ENCODE measurements at regions not wholly inside any gene's neighbourhood (a gene's known extent, or its start where the extent isn't known, plus 50 kb on each side); places are given as distances from the start of the nearest gene placed in this dataset.

GRCh38 chr18:67672716-67673115 is 156.2 kb upstream of the DSEL start:
- H3K36me3 Mint-ChIP-seq (ENCODE audit: low read depth), result no peaks in the 10 kb centered on the region
- H3K4me3 Mint-ChIP-seq, result no peak overlapping the region
- H3K27ac Mint-ChIP-seq, result no peak overlapping the region
- no peak for DNase-seq
- H3K9me3 Mint-ChIP-seq, result no peaks in the 10 kb centered on the region
- peaks cover 6% of the 10 kb centered on the region for H3K27me3 Mint-ChIP-seq (ENCODE audit: low read depth)
- CTCF ChIA-PET, result no interaction called here
- no peaks in the 10 kb centered on the region for H3K4me1 Mint-ChIP-seq (ENCODE audit: low read depth)
- intact Hi-C loops (cut with micrococcal nuclease), result no loop called here

GRCh38 chr18:67672155-67672554 is 155.6 kb upstream of the DSEL start:
- no peaks in the 10 kb centered on the region for H3K36me3 Mint-ChIP-seq (ENCODE audit: low read depth)
- H3K27me3 Mint-ChIP-seq (ENCODE audit: low read depth), result peaks cover 6% of the 10 kb centered on the region
- no peak overlapping the region for H3K4me3 Mint-ChIP-seq
- CTCF ChIA-PET, result no interaction called here
- intact Hi-C loops (cut with micrococcal nuclease), result no loop called here
- no peaks in the 10 kb centered on the region for H3K4me1 Mint-ChIP-seq (ENCODE audit: low read depth)
- H3K27ac Mint-ChIP-seq, result no peak overlapping the region
- H3K9me3 Mint-ChIP-seq, result no peaks in the 10 kb centered on the region
- DNase-seq, result no peak

GRCh38 chr18:67670024-67670543 is 153.6 kb upstream of the DSEL start:
- Mint-ChIP-seq H3K9me3 (no peaks in the 10 kb centered on the region), H3K36me3 (ENCODE audit: low read depth) (no peaks in the 10 kb centered on the region), H3K27ac (no peak overlapping the region), H3K4me3 (no peak overlapping the region), H3K4me1 (ENCODE audit: low read depth) (no peaks in the 10 kb centered on the region), H3K27me3 (ENCODE audit: low read depth) (peaks cover 6% of the 10 kb centered on the region)
- no peak for DNase-seq
- CTCF ChIA-PET, result no interaction called here
- intact Hi-C loops (cut with micrococcal nuclease), result no loop called here

GRCh38 chr18:67665266-67665665 is 148.7 kb upstream of the DSEL start:
- peaks cover 2% of the 10 kb centered on the region for H3K27me3 Mint-ChIP-seq (ENCODE audit: low read depth)
- no peaks in the 10 kb centered on the region for H3K4me1 Mint-ChIP-seq (ENCODE audit: low read depth)
- H3K9me3 Mint-ChIP-seq, result no peaks in the 10 kb centered on the region
- CTCF ChIA-PET, result no interaction called here
- no peaks in the 10 kb centered on the region for H3K36me3 Mint-ChIP-seq (ENCODE audit: low read depth)
- no peak overlapping the region for H3K27ac Mint-ChIP-seq
- H3K4me3 Mint-ChIP-seq, result no peak overlapping the region
- intact Hi-C loops (cut with micrococcal nuclease), result no loop called here
- no peak for DNase-seq

- H3K27ac Mint-ChIP-seq, result no peak overlapping the region
- no peaks in the 10 kb centered on the region for H3K4me1 Mint-ChIP-seq (ENCODE audit: low read depth)
- intact Hi-C loops (cut with micrococcal nuclease), result no loop called here
- CTCF ChIA-PET, result no interaction called here
- no peaks in the 10 kb centered on the region for H3K9me3 Mint-ChIP-seq
- no peak for DNase-seq
- no peaks in the 10 kb centered on the region for H3K27me3 Mint-ChIP-seq (ENCODE audit: low read depth)
- no peak overlapping the region for H3K4me3 Mint-ChIP-seq
- H3K36me3 Mint-ChIP-seq (ENCODE audit: low read depth), result no peaks in the 10 kb centered on the region
Measured at GRCh38 chr18:67662996-67663395, 146.5 kb upstream of the DSEL start.

GRCh38 chr18:67661555-67661954 is 145.0 kb upstream of the DSEL start:
- CTCF ChIA-PET, result no interaction called here

GRCh38 chr18:67654101-67654500 is 137.6 kb upstream of the DSEL start:
- H3K27me3 Mint-ChIP-seq (ENCODE audit: low read depth), result peaks cover 4% of the 10 kb centered on the region
- no peak for DNase-seq
- no peaks in the 10 kb centered on the region for H3K36me3 Mint-ChIP-seq (ENCODE audit: low read depth)
- H3K9me3 Mint-ChIP-seq, result no peaks in the 10 kb centered on the region
- H3K4me3 Mint-ChIP-seq, result no peak overlapping the region
- CTCF ChIA-PET, result interaction anchor here (0.6 kb wide), 1 partner anchor 447 kb away, joined by 4 read pairs; no protein-coding TSS in a partner anchor
- no peak overlapping the region for H3K27ac Mint-ChIP-seq
- intact Hi-C loops (cut with micrococcal nuclease), result no loop called here
- no peaks in the 10 kb centered on the region for H3K4me1 Mint-ChIP-seq (ENCODE audit: low read depth)

More at GRCh38 chr18:67661555-67661954, 145.0 kb upstream of the DSEL start:
- no peak for DNase-seq
- intact Hi-C loops (cut with micrococcal nuclease), result no loop called here
- no peak overlapping the region for H3K27ac Mint-ChIP-seq
- H3K27me3 Mint-ChIP-seq (ENCODE audit: low read depth), result no peaks in the 10 kb centered on the region
- no peaks in the 10 kb centered on the region for H3K9me3 Mint-ChIP-seq
- H3K4me1 Mint-ChIP-seq (ENCODE audit: low read depth), result no peaks in the 10 kb centered on the region
- no peaks in the 10 kb centered on the region for H3K36me3 Mint-ChIP-seq (ENCODE audit: low read depth)
- no peak overlapping the region for H3K4me3 Mint-ChIP-seq

GRCh38 chr18:67652288-67652687 is 135.8 kb upstream of the DSEL start:
- intact Hi-C loops (cut with micrococcal nuclease), result no loop called here
- Mint-ChIP-seq H3K27me3 (ENCODE audit: low read depth) (peaks cover 4% of the 10 kb centered on the region), H3K27ac (no peak overlapping the region), H3K9me3 (no peaks in the 10 kb centered on the region), H3K36me3 (ENCODE audit: low read depth) (no peaks in the 10 kb centered on the region), H3K4me3 (no peak overlapping the region), H3K4me1 (ENCODE audit: low read depth) (no peaks in the 10 kb centered on the region)
- CTCF ChIA-PET, result no interaction called here
- DNase-seq, result no peak

GRCh38 chr18:67651438-67651837 is 134.9 kb upstream of the DSEL start:
- no peaks in the 10 kb centered on the region for H3K9me3 Mint-ChIP-seq
- CTCF ChIA-PET, result no interaction called here

GRCh38 chr18:67650686-67651385 is 134.3 kb upstream of the DSEL start:
- peaks cover 4% of the 10 kb centered on the region for H3K27me3 Mint-ChIP-seq (ENCODE audit: low read depth)

More at GRCh38 chr18:67651438-67651837, 134.9 kb upstream of the DSEL start:
- Mint-ChIP-seq H3K4me1 (ENCODE audit: low read depth) (no peaks in the 10 kb centered on the region), H3K27me3 (ENCODE audit: low read depth) (peaks cover 4% of the 10 kb centered on the region), H3K4me3 (no peak overlapping the region), H3K27ac (no peak overlapping the region), H3K36me3 (ENCODE audit: low read depth) (no peaks in the 10 kb centered on the region)
- DNase-seq, result no peak
- intact Hi-C loops (cut with micrococcal nuclease), result no loop called here

GRCh38 chr18:67646890-67647289 is 130.4 kb upstream of the DSEL start:
- H3K4me1 Mint-ChIP-seq (ENCODE audit: low read depth), result no peaks in the 10 kb centered on the region
- H3K9me3 Mint-ChIP-seq, result no peaks in the 10 kb centered on the region
- CTCF ChIA-PET, result no interaction called here
- DNase-seq, result no peak
- intact Hi-C loops (cut with micrococcal nuclease), result no loop called here
- H3K4me3 Mint-ChIP-seq, result no peak overlapping the region
- H3K27ac Mint-ChIP-seq, result no peak overlapping the region
- H3K27me3 Mint-ChIP-seq (ENCODE audit: low read depth), result peaks cover 5% of the 10 kb centered on the region
- no peaks in the 10 kb centered on the region for H3K36me3 Mint-ChIP-seq (ENCODE audit: low read depth)

More at GRCh38 chr18:67650686-67651385, 134.3 kb upstream of the DSEL start:
- H3K9me3 Mint-ChIP-seq, result no peaks in the 10 kb centered on the region
- DNase-seq, result no peak
- H3K27ac Mint-ChIP-seq, result no peak overlapping the region
- CTCF ChIA-PET, result no interaction called here
- H3K36me3 Mint-ChIP-seq (ENCODE audit: low read depth), result no peaks in the 10 kb centered on the region
- intact Hi-C loops (cut with micrococcal nuclease), result no loop called here
- no peak overlapping the region for H3K4me3 Mint-ChIP-seq
- no peaks in the 10 kb centered on the region for H3K4me1 Mint-ChIP-seq (ENCODE audit: low read depth)

- H3K36me3 Mint-ChIP-seq (ENCODE audit: low read depth), result no peaks in the 10 kb centered on the region
- intact Hi-C loops (cut with micrococcal nuclease), result no loop called here
- CTCF ChIA-PET, result no interaction called here
- H3K27me3 Mint-ChIP-seq (ENCODE audit: low read depth), result peaks cover 7% of the 10 kb centered on the region
- no peak for DNase-seq
- H3K4me3 Mint-ChIP-seq, result no peak overlapping the region
- no peaks in the 10 kb centered on the region for H3K4me1 Mint-ChIP-seq (ENCODE audit: low read depth)
- no peaks in the 10 kb centered on the region for H3K9me3 Mint-ChIP-seq
- no peak overlapping the region for H3K27ac Mint-ChIP-seq
Measured at GRCh38 chr18:67644226-67644625, 127.7 kb upstream of the DSEL start.

GRCh38 chr18:67639872-67640271 is 123.4 kb upstream of the DSEL start:
- Mint-ChIP-seq H3K9me3 (no peaks in the 10 kb centered on the region), H3K27ac (no peak overlapping the region), H3K4me1 (ENCODE audit: low read depth) (no peaks in the 10 kb centered on the region), H3K4me3 (no peak overlapping the region), H3K36me3 (ENCODE audit: low read depth) (no peaks in the 10 kb centered on the region), H3K27me3 (ENCODE audit: low read depth) (peaks cover 7% of the 10 kb centered on the region)
- intact Hi-C loops (cut with micrococcal nuclease), result no loop called here
- CTCF ChIA-PET, result no interaction called here
- no peak for DNase-seq
